ENCODE measurements at regions not wholly inside any gene's neighbourhood (a gene's known extent, or its start where the extent isn't known, plus 50 kb on each side); places are given as distances from the start of the nearest gene placed in this dataset.

GRCh38 chr1:165073185-165074007 is 283.1 kb downstream of the LMX1A start:
- FAIRE-seq = peak; percentile 97

GRCh38 chr1:165070675-165071074 is 285.8 kb downstream of the LMX1A start:
- no peak for FAIRE-seq

- no peak for FAIRE-seq
These were observed 286.7 kb downstream of the LMX1A start for GRCh38 chr1:165069829-165070228.

- FAIRE-seq = no peak
These were observed 287.8 kb downstream of the LMX1A start for GRCh38 chr1:165068741-165069140.

- no peak for FAIRE-seq
These were observed 288.7 kb downstream of the LMX1A start for GRCh38 chr1:165067829-165068228.

- no peak for FAIRE-seq
These were observed 293.1 kb downstream of the LMX1A start for GRCh38 chr1:165063181-165063965.

- FAIRE-seq = no peak
These were observed 294.2 kb downstream of the LMX1A start for GRCh38 chr1:165062346-165062745.

GRCh38 chr1:165060285-165060793 is 296.2 kb downstream of the LMX1A start:
- no peak for FAIRE-seq

GRCh38 chr1:165057956-165058355 is 298.6 kb downstream of the LMX1A start:
- FAIRE-seq = no peak

- FAIRE-seq = no peak
These were observed 299.6 kb downstream of the LMX1A start for GRCh38 chr1:165056914-165057313.

GRCh38 chr1:165055581-165055980 is 300.9 kb downstream of the LMX1A start:
- no peak for FAIRE-seq

GRCh38 chr1:165054627-165055026 is 301.9 kb downstream of the LMX1A start:
- FAIRE-seq = no peak

- FAIRE-seq = no peak
These were observed 303.2 kb downstream of the LMX1A start for GRCh38 chr1:165053351-165053750.

- FAIRE-seq = no peak
These were observed 303.6 kb downstream of the LMX1A start for GRCh38 chr1:165052936-165053335.

GRCh38 chr1:165052431-165052830 is 304.1 kb downstream of the LMX1A start:
- peak; percentile 5 for FAIRE-seq

GRCh38 chr1:165050246-165050645 is 306.3 kb downstream of the LMX1A start:
- no peak for FAIRE-seq

GRCh38 chr1:165047994-165048393 is 308.5 kb downstream of the LMX1A start:
- no peak for FAIRE-seq

- FAIRE-seq = no peak
These were observed 310.6 kb downstream of the LMX1A start for GRCh38 chr1:165045902-165046301.

- no peak for FAIRE-seq
These were observed 315.9 kb downstream of the LMX1A start for GRCh38 chr1:165040641-165041040.

GRCh38 chr1:165039996-165040395 is 316.5 kb downstream of the LMX1A start:
- FAIRE-seq = no peak

- no peak for FAIRE-seq
These were observed 320.1 kb downstream of the LMX1A start for GRCh38 chr1:165036403-165036802.

GRCh38 chr1:165034136-165034809 is 322.2 kb downstream of the LMX1A start:
- FAIRE-seq = no peak

- FAIRE-seq = no peak
These were observed 325.5 kb downstream of the LMX1A start for GRCh38 chr1:165031001-165031400.
